ENCODE measurements at regions not wholly inside any gene's neighbourhood (a gene's known extent, or its start where the extent isn't known, plus 50 kb on each side); places are given as distances from the start of the nearest gene placed in this dataset.

- TF ChIP-seq CTCF (conservative IDR thresholded peaks at IDR 0.05; ENCODE audit: low read depth, low read length) (no peak), EZH2 (IDR thresholded peaks at IDR 0.05; ENCODE audit: borderline replicate concordance, low read depth, low read length, poor library complexity, severe bottlenecking) (no peak)
Observed at GRCh38 chr9:88326936-88327335, 61.3 kb upstream of the SPIN1 start.
